Spleen (tissue), 7 donors: ENCODE measurements at regions not wholly inside any gene's neighbourhood (a gene's known extent, or its start where the extent isn't known, plus 50 kb on each side); places are given as distances from the start of the nearest gene placed in this dataset.

ENCODE experiments used
- CTCF ChIP-seq, 11 experiments: fragments of 200-600 bp in 7 of 11; fragments of 450-650 bp in 4 of 11; sonication (generic) in 4 of 11; IDR thresholded peaks in 8 of 11; conservative IDR thresholded peaks in 3 of 11; 1 replicate in 7 of 11; 2 replicates in 4 of 11; pipeline versions ENCODE4 v1.4.0 to v1.8.0; 2016 to 2021; ENCODE audit warnings: antibody characterized with exemption in 11 of 11, inconsistent platforms in 4 of 11, mild to moderate bottlenecking in 1 of 11
- POLR2AphosphoS5 ChIP-seq, 3 donors: sonication (generic); formaldehyde crosslinking; IDR thresholded peaks; one replicate each; pipeline ENCODE4 v1.5.1; 2017; ENCODE audit warnings: antibody characterized with exemption in 3 of 3
- donor health status: DM: no; HTN: no; CAD: no; lungs with moderate emphysema.
- donor health status: DM: no; HTN: no; CAD: no.
- donor health status: DM: no; HTN: no; CAD: no.

GRCh38 chr12:115712676-115713075 is 564.8 kb downstream of the MED13L start:
- TF ChIP-seq CTCF (IDR thresholded peaks at IDR 0.05 in 8 of 11, conservative IDR thresholded peaks at IDR 0.05 in 3 of 11) (no peak), POLR2AphosphoS5 (IDR thresholded peaks at IDR 0.05) (no peak)
